T-cell (primary cell): ENCODE measurements at regions not wholly inside any gene's neighbourhood (a gene's known extent, or its start where the extent isn't known, plus 50 kb on each side); places are given as distances from the start of the nearest gene placed in this dataset.
"Not testable (repeated sequence)": the region's sequence is repeated elsewhere in the genome, so short reads cannot be mapped to it uniquely, and the experiment has no call there.

Experiments used
- ATAC-seq, 4 experiments: fragments of 200-7000 bp in 3 of 4; fragments of 150-1000 bp in 1 of 4; cut with Tn5 transposase; replicated peaks in 1 of 4; 1 replicate in 3 of 4; 2 replicates in 1 of 4; pipeline ENCODE4 v1.10.0; 2021; ENCODE audit warnings: moderate library complexity in 3 of 4, mild to moderate bottlenecking in 2 of 4, moderate number of reproducible peaks in 1 of 4
- CTCF ChIA-PET, 2 donors: fragments of 300-600 bp; sonication (Branson Sonifier 250); formaldehyde crosslinking; loops; one replicate each; lab custom pipeline; 2022; ENCODE audit warnings: antibody characterized with exemption in 2 of 2; lab: Charles Lee
- POLR2A ChIA-PET, 2 donors: fragments of 300-600 bp; sonication (Branson Sonifier 250); formaldehyde crosslinking; loops; one replicate each; lab custom pipeline; 2022; ENCODE audit warnings: antibody characterized with exemption in 2 of 2; lab: Charles Lee
- DNase-seq, 35 experiments: peaks; one replicate each; pipeline versions ENCODE4 v3.0.0 to v3.0.0-alpha.2; 2013 to 2023
- H3K27ac ChIP-seq: one replicate; pipeline ENCODE4 v1.5.1; 2013; ENCODE audit warnings: low read length
- H3K27me3 ChIP-seq, 2 experiments: replicated peaks in 1 of 2; 1 replicate in 1 of 2; 2 replicates in 1 of 2; pipeline versions ENCODE4 v1.6.1 to v1.7.0; 2013; ENCODE audit warnings: low read length in 1 of 2, mixed read lengths in 1 of 2; ENCODE audit not compliant: control insufficient read depth in 2 of 2, insufficient read depth in 2 of 2; ENCODE audit errors: extremely low read depth in 1 of 2
- H3K36me3 ChIP-seq, 2 donors: 1 replicate in 1 of 2; 2 replicates in 1 of 2; pipeline versions ENCODE4 v1.6.1 to v1.7.0; 2013; ENCODE audit warnings: low read length in 1 of 2; ENCODE audit not compliant: control insufficient read depth in 2 of 2, insufficient read depth in 1 of 2; ENCODE audit errors: extremely low read depth in 1 of 2
- H3K4me1 ChIP-seq, 2 experiments: 1 replicate in 1 of 2; 2 replicates in 1 of 2; pipeline versions ENCODE4 v1.6.1 to v1.7.0; 2013; ENCODE audit warnings: low read length in 2 of 2, mixed read lengths in 1 of 2; ENCODE audit not compliant: insufficient read depth in 2 of 2, control insufficient read depth in 1 of 2; ENCODE audit errors: extremely low read depth in 1 of 2
- H3K4me3 ChIP-seq, 2 donors: 1 replicate in 1 of 2; 2 replicates in 1 of 2; pipeline versions ENCODE4 v1.5.1 to v1.7.0; 2013; ENCODE audit warnings: mild to moderate bottlenecking in 2 of 2, low read length in 1 of 2, moderate library complexity in 1 of 2; ENCODE audit not compliant: control insufficient read depth in 1 of 2; ENCODE audit errors: extremely low read depth in 1 of 2
- H3K9me3 ChIP-seq: 2 replicates; pipeline ENCODE4 v1.7.0; 2013
- H3K27ac Mint-ChIP-seq, 2 donors: one replicate each; pipeline ENCODE4 v1.8.0; 2020 to 2021; ENCODE audit warnings: mild to moderate bottlenecking in 2 of 2, mixed read lengths in 2 of 2
- H3K27me3 Mint-ChIP-seq, 2 donors: one replicate each; pipeline ENCODE4 v1.8.0; 2021 to 2022; ENCODE audit warnings: mixed read lengths in 2 of 2
- H3K36me3 Mint-ChIP-seq: one replicate; pipeline ENCODE4 v1.8.0; 2021; ENCODE audit warnings: mixed read lengths
- H3K4me1 Mint-ChIP-seq, 3 donors: one replicate each; pipeline ENCODE4 v1.8.0; 2020 to 2022; ENCODE audit warnings: mixed read lengths in 3 of 3, mild to moderate bottlenecking in 1 of 3
- H3K4me3 Mint-ChIP-seq, 3 donors: one replicate each; pipeline ENCODE4 v1.8.0; 2020 to 2022; ENCODE audit warnings: mild to moderate bottlenecking in 3 of 3, mixed read lengths in 3 of 3, moderate library complexity in 3 of 3
- H3K9me3 Mint-ChIP-seq, 3 donors: one replicate each; pipeline ENCODE4 v1.8.0; 2020 to 2022; ENCODE audit warnings: mixed read lengths in 3 of 3
- WGBS: methylation state at CpG from one replicate; pipeline ENCODE4 v1.1.5; 2013; ENCODE audit warnings: missing lambda C conversion rate; ENCODE audit not compliant: insufficient coverage; 5-methylcytosine and 5-hydroxymethylcytosine counted together

GRCh38 chr7:49023345-49024328, 99.3 kb downstream of the CDC14C start:
- H3K4me3 ChIP-seq = no peak overlapping the region
- H3K9me3 ChIP-seq = no peaks in the 10 kb centered on the region
- DNase-seq = no peak
- H3K27ac ChIP-seq = no peak overlapping the region
- H3K36me3 Mint-ChIP-seq = no peaks in the 10 kb centered on the region
- ChIA-PET POLR2A (no interaction called here), CTCF (no interaction called here)
- no peaks in the 10 kb centered on the region for H3K36me3 ChIP-seq
- no peaks in the 10 kb centered on the region for H3K27me3 Mint-ChIP-seq
- ATAC-seq = no peak
- H3K4me3 Mint-ChIP-seq = no peak overlapping the region
- no peaks in the 10 kb centered on the region for H3K27me3 ChIP-seq
- WGBS = 74% methylated on average over 8 of the region's 9 CpGs
- H3K4me1 ChIP-seq = no peaks in the 10 kb centered on the region
- H3K4me1 Mint-ChIP-seq = no peaks in the 10 kb centered on the region
- H3K9me3 Mint-ChIP-seq = peaks cover 4 to 9% (median 9%) of the 10 kb centered on the region in 3 donors
- no peak overlapping the region for H3K27ac Mint-ChIP-seq

GRCh38 chr7:49030221-49030620, 105.9 kb downstream of the CDC14C start:
- no peaks in the 10 kb centered on the region for H3K4me1 ChIP-seq
- H3K27me3 ChIP-seq = no peaks in the 10 kb centered on the region
- H3K4me1 Mint-ChIP-seq = no peaks in the 10 kb centered on the region
- no peak overlapping the region for H3K27ac ChIP-seq
- H3K4me3 Mint-ChIP-seq = no peak overlapping the region
- WGBS = no CpG with 5 or more reads among the region's 2 CpGs
- no peaks in the 10 kb centered on the region for H3K27me3 Mint-ChIP-seq
- H3K9me3 ChIP-seq = no peaks in the 10 kb centered on the region
- no peak overlapping the region for H3K27ac Mint-ChIP-seq
- ChIA-PET CTCF (no interaction called here), POLR2A (no interaction called here)
- H3K36me3 ChIP-seq = no peaks in the 10 kb centered on the region
- no peak overlapping the region for H3K4me3 ChIP-seq
- peaks cover 4 to 6% (median 4%) of the 10 kb centered on the region in 3 donors for H3K9me3 Mint-ChIP-seq
- ATAC-seq = no peak
- DNase-seq = no peak
- no peaks in the 10 kb centered on the region for H3K36me3 Mint-ChIP-seq

DNA sequence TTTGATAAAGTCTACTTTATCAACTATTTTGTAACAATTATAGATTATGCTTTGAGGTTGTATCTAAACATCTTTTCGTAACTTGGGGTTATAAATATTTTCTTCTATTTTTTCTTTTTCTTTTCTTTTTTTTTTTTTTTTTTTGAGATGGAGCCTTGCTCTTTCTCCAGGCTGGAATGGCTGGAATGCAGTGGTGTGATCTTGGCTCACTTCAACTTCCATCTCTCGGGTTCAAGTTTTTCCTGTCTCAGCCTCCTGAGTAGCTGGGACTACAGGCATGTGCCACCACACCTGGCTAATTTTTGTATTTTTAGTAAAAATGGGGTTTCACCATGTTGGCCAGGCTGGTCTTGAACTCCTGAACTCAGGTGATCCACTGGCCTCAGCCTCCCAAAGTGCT, 108.8 kb downstream of the CDC14C start:
- H3K36me3 ChIP-seq, H3K27ac ChIP-seq, H3K9me3 Mint-ChIP-seq, H3K27me3 ChIP-seq, POLR2A ChIA-PET, H3K4me3 ChIP-seq, H3K4me1 Mint-ChIP-seq, DNase-seq, H3K27me3 Mint-ChIP-seq, H3K27ac Mint-ChIP-seq, H3K4me3 Mint-ChIP-seq, H3K4me1 ChIP-seq, H3K36me3 Mint-ChIP-seq, H3K9me3 ChIP-seq, ATAC-seq, CTCF ChIA-PET: not testable (repeated sequence)
- no CpG with 5 or more reads among the region's 2 CpGs for WGBS

DNA sequence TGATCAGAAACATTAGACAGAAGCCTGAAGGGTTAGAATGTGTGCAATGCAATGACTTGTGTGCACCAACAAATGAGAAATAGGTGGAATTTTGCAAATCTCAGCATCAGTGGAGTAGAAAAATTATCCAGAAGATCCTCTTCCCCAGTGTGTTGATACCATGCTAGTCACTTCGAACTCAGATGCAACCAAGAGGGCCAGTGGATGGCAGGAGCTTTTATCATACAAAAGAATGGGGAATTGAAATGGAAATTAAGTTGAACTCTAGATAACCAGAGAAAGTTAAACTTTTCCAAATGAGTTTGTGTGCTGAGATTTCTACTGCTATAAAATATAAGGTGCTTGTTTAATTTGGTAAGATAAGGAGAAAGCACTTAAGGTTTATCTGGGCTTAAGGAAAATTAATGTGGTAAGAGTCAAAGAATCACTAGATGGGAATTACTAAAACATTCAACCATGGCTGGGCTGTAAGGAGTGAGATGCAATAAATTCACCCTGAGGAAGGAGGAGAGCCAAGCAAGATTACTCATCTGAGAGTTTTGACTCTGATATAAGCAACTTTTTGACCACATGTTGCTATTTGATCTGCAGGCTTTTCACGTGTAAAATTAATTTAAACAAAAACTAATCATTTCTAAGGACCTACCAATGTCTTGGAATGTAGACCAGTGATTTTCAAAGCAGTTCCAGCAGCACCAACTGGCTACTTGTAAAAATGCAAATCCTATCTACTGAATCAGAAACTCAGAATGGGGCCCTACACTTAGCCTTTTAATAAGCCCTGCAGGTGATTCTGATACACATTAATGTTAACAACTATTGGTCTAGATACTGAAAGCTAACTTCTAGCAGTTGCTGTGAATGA, 113.2 kb downstream of the CDC14C start:
- no peaks in the 10 kb centered on the region for H3K27me3 Mint-ChIP-seq
- H3K4me3 Mint-ChIP-seq = no peak overlapping the region
- H3K4me1 ChIP-seq = no peaks in the 10 kb centered on the region
- ChIA-PET POLR2A (no interaction called here), CTCF (no interaction called here)
- no peaks in the 10 kb centered on the region for H3K4me1 Mint-ChIP-seq
- DNase-seq = no peak
- H3K27me3 ChIP-seq = no peaks in the 10 kb centered on the region
- no peaks in the 10 kb centered on the region for H3K9me3 ChIP-seq
- WGBS = no CpG with 5 or more reads among the region's 2 CpGs
- H3K27ac Mint-ChIP-seq = no peak overlapping the region
- no peaks in the 10 kb centered on the region for H3K36me3 ChIP-seq
- no peak for ATAC-seq
- H3K4me3 ChIP-seq = no peak overlapping the region
- no peak overlapping the region for H3K27ac ChIP-seq
- peaks cover 4 to 20% (median 5%) of the 10 kb centered on the region in 3 donors for H3K9me3 Mint-ChIP-seq
- H3K36me3 Mint-ChIP-seq = no peaks in the 10 kb centered on the region

DNA sequence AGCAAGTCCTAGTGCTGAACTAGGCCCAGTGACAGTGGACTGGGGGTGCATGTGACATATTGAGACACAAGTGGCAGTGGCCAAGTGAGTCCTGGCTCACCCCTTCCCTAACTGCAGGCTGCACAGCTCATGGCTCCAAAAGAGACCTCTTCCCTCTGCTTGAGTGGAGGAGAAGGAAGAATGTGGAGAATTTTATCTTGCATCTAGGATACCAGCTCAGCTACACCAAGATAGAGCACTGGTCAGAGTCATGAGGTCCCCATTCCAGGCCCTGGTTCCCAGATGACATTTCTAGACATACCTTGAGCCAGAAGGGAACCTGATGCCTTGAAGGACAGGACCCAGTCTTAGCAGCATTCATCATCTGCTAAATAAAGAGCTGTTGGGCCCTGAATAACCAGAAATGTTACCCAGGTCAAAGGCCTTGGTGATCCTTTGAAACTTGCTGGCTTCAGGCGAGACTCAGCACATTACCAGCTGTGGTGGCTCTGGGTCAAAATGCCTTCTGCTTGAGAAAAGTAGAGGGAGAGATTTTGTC, 114.5 kb downstream of the CDC14C start:
- Mint-ChIP-seq H3K4me1 (no peaks in the 10 kb centered on the region), H3K27me3 (no peaks in the 10 kb centered on the region), H3K9me3 (peaks cover 11 to 27% (median 11%) of the 10 kb centered on the region in 3 donors), H3K4me3 (no peak overlapping the region), H3K36me3 (no peaks in the 10 kb centered on the region), H3K27ac (no peak overlapping the region)
- DNase-seq (no peak), ATAC-seq (no peak)
- POLR2A ChIA-PET = no interaction called here
- Histone ChIP-seq H3K9me3 (no peaks in the 10 kb centered on the region), H3K4me1 (no peaks in the 10 kb centered on the region), H3K4me3 (no peak overlapping the region), H3K36me3 (no peaks in the 10 kb centered on the region), H3K27me3 (no peaks in the 10 kb centered on the region), H3K27ac (no peak overlapping the region)
- CTCF ChIA-PET = no interaction called here
- no CpG with 5 or more reads among the region's 1 CpG for WGBS

DNA sequence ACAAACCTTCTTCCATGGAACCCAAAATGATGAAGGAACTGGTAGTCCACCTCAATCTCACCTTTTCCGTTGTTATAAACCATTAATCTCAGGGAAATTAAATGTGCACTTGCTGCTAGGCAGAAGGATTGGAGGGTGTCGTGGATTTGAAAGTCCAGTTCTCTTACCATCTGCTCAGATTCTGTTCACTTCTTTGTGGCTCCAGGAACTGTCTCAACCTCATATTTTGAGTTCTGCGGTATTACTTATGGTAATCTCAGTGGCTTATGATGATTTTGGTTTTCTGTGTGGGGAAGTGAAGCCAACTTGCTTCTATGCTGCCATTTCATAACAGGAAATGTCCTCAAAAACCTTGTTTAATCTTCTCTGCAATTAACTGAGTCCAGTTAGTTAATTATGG, 136.4 kb downstream of the CDC14C start:
- H3K4me3 ChIP-seq = no peak overlapping the region
- CTCF ChIA-PET = no interaction called here
- H3K27ac ChIP-seq = no peak overlapping the region
- ATAC-seq (no peak), DNase-seq (no peak)
- POLR2A ChIA-PET = no interaction called here
- H3K36me3 ChIP-seq = no peaks in the 10 kb centered on the region
- Mint-ChIP-seq H3K36me3 (no peaks in the 10 kb centered on the region), H3K4me1 (no peaks in the 10 kb centered on the region), H3K27me3 (no peaks in the 10 kb centered on the region), H3K9me3 (peaks cover 3 to 32% (median 12%) of the 10 kb centered on the region in 3 donors), H3K27ac (no peak overlapping the region), H3K4me3 (no peak overlapping the region)
- H3K4me1 ChIP-seq = no peaks in the 10 kb centered on the region
- no peaks in the 10 kb centered on the region for H3K9me3 ChIP-seq
- WGBS = 75% methylated on average over 1 of the region's 3 CpGs
- H3K27me3 ChIP-seq = no peaks in the 10 kb centered on the region
